NOMO-1 (cell line): ENCODE measurements at regions not wholly inside any gene's neighbourhood (a gene's known extent, or its start where the extent isn't known, plus 50 kb on each side); places are given as distances from the start of the nearest gene placed in this dataset.

Experiments
- DNase-seq, 2 experiments: peaks; one replicate each; lab custom pipeline; 2025; ENCODE audit not compliant: unreplicated experiment in 2 of 2; lab: John Stamatoyannopoulos, UW

GRCh38 chr4:8701126-8702019 is 108.8 kb downstream of the CPZ start:
- DNase-seq: no peak

GRCh38 chr4:8700531-8700930 is 108.0 kb downstream of the CPZ start:
- no peak for DNase-seq

GRCh38 chr4:8699479-8700145 is 107.0 kb downstream of the CPZ start:
- DNase-seq: no peak

GRCh38 chr4:8699063-8699385 is 106.5 kb downstream of the CPZ start:
- DNase-seq: no peak

GRCh38 chr4:8698341-8699062 is 105.9 kb downstream of the CPZ start:
- DNase-seq: no peak

GRCh38 chr4:8697826-8698225 is 105.3 kb downstream of the CPZ start:
- DNase-seq: no peak

GRCh38 chr4:8696369-8697127 is 104.0 kb downstream of the CPZ start:
- DNase-seq: no peak

- DNase-seq: no peak
Measured at GRCh38 chr4:8695237-8696219, 103.0 kb downstream of the CPZ start.

GRCh38 chr4:8694651-8695151 is 102.1 kb downstream of the CPZ start:
- DNase-seq: no peak

GRCh38 chr4:8694226-8694625 is 101.7 kb downstream of the CPZ start:
- DNase-seq: no peak

GRCh38 chr4:8691151-8691775 is 98.7 kb downstream of the CPZ start:
- no peak for DNase-seq

- no peak for DNase-seq
Measured at GRCh38 chr4:8690216-8691150, 97.9 kb downstream of the CPZ start.

GRCh38 chr4:8689741-8690140 is 97.2 kb downstream of the CPZ start:
- no peak for DNase-seq

GRCh38 chr4:8688908-8689445 is 96.4 kb downstream of the CPZ start:
- no peak for DNase-seq

- DNase-seq: no peak
Measured at GRCh38 chr4:8688041-8688907, 95.7 kb downstream of the CPZ start.

GRCh38 chr4:8687083-8687482 is 94.5 kb downstream of the CPZ start:
- no peak for DNase-seq

GRCh38 chr4:8685831-8686230 is 93.3 kb downstream of the CPZ start:
- no peak for DNase-seq
